ENCODE measurements at regions not wholly inside any gene's neighbourhood (a gene's known extent, or its start where the extent isn't known, plus 50 kb on each side); places are given as distances from the start of the nearest gene placed in this dataset.
A peak's percentile ranks its signal among the peaks of the same experiment; 100 is the strongest.

- Histone ChIP-seq H3K36me3 (ENCODE audit: control insufficient read depth, insufficient read depth, low read length) (no peaks in the 10 kb centered on the region), H2AFZ (ENCODE audit: low read length) (peak overlapping the region; percentile 2), H3K79me2 (ENCODE audit: control insufficient read depth, insufficient read depth, low read length) (no peaks in the 10 kb centered on the region), H3K4me3 (replicated peaks in 1 of 4; ENCODE audit: control extremely low read depth in 1 of 4, insufficient read depth in 1 of 4, low read depth in 3 of 4, low read length in 4 of 4) (peak overlapping the region in 2 of 4 experiments; percentile 3 to 47), H3K9ac (ENCODE audit: insufficient read depth, low read length) (no peak overlapping the region), H3K27me3 (ENCODE audit: control insufficient read depth, insufficient read depth, low read length) (no peaks in the 10 kb centered on the region), H3K4me1 (ENCODE audit: control insufficient read depth, extremely low read depth, insufficient read depth, low read length) (peaks cover 4% of the 10 kb centered on the region), H3K27ac (ENCODE audit: insufficient read depth, low read length) (peak overlapping the region; percentile 43), H4K20me1 (ENCODE audit: control insufficient read depth, extremely low read depth, insufficient read depth, low read length) (no peaks in the 10 kb centered on the region), H3K4me2 (ENCODE audit: extremely low read depth, insufficient read depth, low read length) (peak overlapping the region; percentile 80), H3K9me3 (ENCODE audit: control insufficient read depth, insufficient read depth, low read depth, low read length) (no peaks in the 10 kb centered on the region)
- DNase-seq (ENCODE audit: low read depth in 2 of 2) = peak in 1 of 2 donors; percentile 31
- TF ChIP-seq EZH2 (IDR thresholded peaks at IDR 0.05; ENCODE audit: low read length, missing control alignments) = no peak
- no peak for TF ChIP-seq CTCF (conservative IDR thresholded peaks at IDR 0.05 in 1 of 2, IDR thresholded peaks at IDR 0.05 in 1 of 2; ENCODE audit: low read depth in 1 of 2, low read length in 2 of 2)
Measured at GRCh38 chr17:17413821-17414220, 63.0 kb upstream of the MED9 start.

- Histone ChIP-seq H3K4me3 (replicated peaks in 1 of 4; ENCODE audit: control extremely low read depth in 1 of 4, insufficient read depth in 1 of 4, low read depth in 3 of 4, low read length in 4 of 4) (peak overlapping the region in 1 of 4 experiments; percentile 47), H3K4me1 (ENCODE audit: control insufficient read depth, extremely low read depth, insufficient read depth, low read length) (peaks cover 4% of the 10 kb centered on the region), H3K79me2 (ENCODE audit: control insufficient read depth, insufficient read depth, low read length) (no peaks in the 10 kb centered on the region), H3K36me3 (ENCODE audit: control insufficient read depth, insufficient read depth, low read length) (no peaks in the 10 kb centered on the region), H2AFZ (ENCODE audit: low read length) (peak overlapping the region; percentile 2), H3K27ac (ENCODE audit: insufficient read depth, low read length) (peak overlapping the region; percentile 43), H3K9me3 (ENCODE audit: control insufficient read depth, insufficient read depth, low read depth, low read length) (no peaks in the 10 kb centered on the region), H4K20me1 (ENCODE audit: control insufficient read depth, extremely low read depth, insufficient read depth, low read length) (no peaks in the 10 kb centered on the region), H3K4me2 (ENCODE audit: extremely low read depth, insufficient read depth, low read length) (peak overlapping the region; percentile 80), H3K9ac (ENCODE audit: insufficient read depth, low read length) (no peak overlapping the region), H3K27me3 (ENCODE audit: control insufficient read depth, insufficient read depth, low read length) (no peaks in the 10 kb centered on the region)
- no peak for TF ChIP-seq CTCF (conservative IDR thresholded peaks at IDR 0.05 in 1 of 2, IDR thresholded peaks at IDR 0.05 in 1 of 2; ENCODE audit: low read depth in 1 of 2, low read length in 2 of 2)
- no peak for TF ChIP-seq EZH2 (IDR thresholded peaks at IDR 0.05; ENCODE audit: low read length, missing control alignments)
- peak; percentile 52 to 75 for DNase-seq (ENCODE audit: low read depth in 2 of 2)
Measured at GRCh38 chr17:17414341-17414805, 62.4 kb upstream of the MED9 start.

GRCh38 chr17:17415006-17415405, 61.8 kb upstream of the MED9 start:
- Histone ChIP-seq H3K36me3 (ENCODE audit: control insufficient read depth, insufficient read depth, low read length) (no peaks in the 10 kb centered on the region), H4K20me1 (ENCODE audit: control insufficient read depth, extremely low read depth, insufficient read depth, low read length) (no peaks in the 10 kb centered on the region), H3K79me2 (ENCODE audit: control insufficient read depth, insufficient read depth, low read length) (no peaks in the 10 kb centered on the region), H2AFZ (ENCODE audit: low read length) (no peak overlapping the region), H3K4me1 (ENCODE audit: control insufficient read depth, extremely low read depth, insufficient read depth, low read length) (peaks cover 5% of the 10 kb centered on the region), H3K27me3 (ENCODE audit: control insufficient read depth, insufficient read depth, low read length) (no peaks in the 10 kb centered on the region), H3K27ac (ENCODE audit: insufficient read depth, low read length) (peak overlapping the region; percentile 25), H3K9me3 (ENCODE audit: control insufficient read depth, insufficient read depth, low read depth, low read length) (no peaks in the 10 kb centered on the region), H3K9ac (ENCODE audit: insufficient read depth, low read length) (no peak overlapping the region), H3K4me2 (ENCODE audit: extremely low read depth, insufficient read depth, low read length) (no peak overlapping the region), H3K4me3 (replicated peaks in 1 of 4; ENCODE audit: control extremely low read depth in 1 of 4, insufficient read depth in 1 of 4, low read depth in 3 of 4, low read length in 4 of 4) (no peak overlapping the region)
- no peak for TF ChIP-seq EZH2 (IDR thresholded peaks at IDR 0.05; ENCODE audit: low read length, missing control alignments)
- no peak for TF ChIP-seq CTCF (conservative IDR thresholded peaks at IDR 0.05 in 1 of 2, IDR thresholded peaks at IDR 0.05 in 1 of 2; ENCODE audit: low read depth in 1 of 2, low read length in 2 of 2)
- no peak for DNase-seq (ENCODE audit: low read depth in 2 of 2)

Measured in fibroblast of lung (primary cell).